ENCODE measurements at regions not wholly inside any gene's neighbourhood (a gene's known extent, or its start where the extent isn't known, plus 50 kb on each side); places are given as distances from the start of the nearest gene placed in this dataset.

- Histone ChIP-seq H3K27ac (no peak overlapping the region), H3K4me1 (ENCODE audit: insufficient read depth) (no peaks in the 10 kb centered on the region), H3K4me2 (no peak overlapping the region), H2AFZ (no peak overlapping the region), H3K9me3 (ENCODE audit: low read depth) (no peaks in the 10 kb centered on the region), H3K36me3 (replicated peaks; ENCODE audit: insufficient read depth, low read depth) (no peaks in the 10 kb centered on the region), H3K9me2 (replicated peaks; ENCODE audit: insufficient read depth) (no peaks in the 10 kb centered on the region), H3K79me2 (no peaks in the 10 kb centered on the region), H3K4me3 (no peak overlapping the region), H3K27me3 (no peaks in the 10 kb centered on the region), H4K20me1 (ENCODE audit: insufficient read depth, poor library complexity, severe bottlenecking) (no peaks in the 10 kb centered on the region)
- DNase-seq (ENCODE audit: low spot score), result no peak
- 92% methylated on average over 3 of the region's 3 CpGs for WGBS (ENCODE audit: low lambda C conversion rate, missing lambda C conversion rate)
- TF ChIP-seq EZH2phosphoT487 (IDR thresholded peaks at IDR 0.05; ENCODE audit: low read depth, severe bottlenecking, unreplicated experiment) (no peak), EZH2 (IDR thresholded peaks at IDR 0.05; ENCODE audit: borderline replicate concordance) (no peak)
- TF ChIP-seq, protein P1, sequence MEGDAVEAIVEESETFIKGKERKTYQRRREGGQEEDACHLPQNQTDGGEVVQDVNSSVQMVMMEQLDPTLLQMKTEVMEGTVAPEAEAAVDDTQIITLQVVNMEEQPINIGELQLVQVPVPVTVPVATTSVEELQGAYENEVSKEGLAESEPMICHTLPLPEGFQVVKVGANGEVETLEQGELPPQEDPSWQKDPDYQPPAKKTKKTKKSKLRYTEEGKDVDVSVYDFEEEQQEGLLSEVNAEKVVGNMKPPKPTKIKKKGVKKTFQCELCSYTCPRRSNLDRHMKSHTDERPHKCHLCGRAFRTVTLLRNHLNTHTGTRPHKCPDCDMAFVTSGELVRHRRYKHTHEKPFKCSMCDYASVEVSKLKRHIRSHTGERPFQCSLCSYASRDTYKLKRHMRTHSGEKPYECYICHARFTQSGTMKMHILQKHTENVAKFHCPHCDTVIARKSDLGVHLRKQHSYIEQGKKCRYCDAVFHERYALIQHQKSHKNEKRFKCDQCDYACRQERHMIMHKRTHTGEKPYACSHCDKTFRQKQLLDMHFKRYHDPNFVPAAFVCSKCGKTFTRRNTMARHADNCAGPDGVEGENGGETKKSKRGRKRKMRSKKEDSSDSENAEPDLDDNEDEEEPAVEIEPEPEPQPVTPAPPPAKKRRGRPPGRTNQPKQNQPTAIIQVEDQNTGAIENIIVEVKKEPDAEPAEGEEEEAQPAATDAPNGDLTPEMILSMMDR (IDR thresholded peaks at IDR 0.05; ENCODE audit: poor library complexity), result no peak
Measured at GRCh38 chr17:71084838-71085237, 915.5 kb downstream of the KCNJ2 start.

DNA sequence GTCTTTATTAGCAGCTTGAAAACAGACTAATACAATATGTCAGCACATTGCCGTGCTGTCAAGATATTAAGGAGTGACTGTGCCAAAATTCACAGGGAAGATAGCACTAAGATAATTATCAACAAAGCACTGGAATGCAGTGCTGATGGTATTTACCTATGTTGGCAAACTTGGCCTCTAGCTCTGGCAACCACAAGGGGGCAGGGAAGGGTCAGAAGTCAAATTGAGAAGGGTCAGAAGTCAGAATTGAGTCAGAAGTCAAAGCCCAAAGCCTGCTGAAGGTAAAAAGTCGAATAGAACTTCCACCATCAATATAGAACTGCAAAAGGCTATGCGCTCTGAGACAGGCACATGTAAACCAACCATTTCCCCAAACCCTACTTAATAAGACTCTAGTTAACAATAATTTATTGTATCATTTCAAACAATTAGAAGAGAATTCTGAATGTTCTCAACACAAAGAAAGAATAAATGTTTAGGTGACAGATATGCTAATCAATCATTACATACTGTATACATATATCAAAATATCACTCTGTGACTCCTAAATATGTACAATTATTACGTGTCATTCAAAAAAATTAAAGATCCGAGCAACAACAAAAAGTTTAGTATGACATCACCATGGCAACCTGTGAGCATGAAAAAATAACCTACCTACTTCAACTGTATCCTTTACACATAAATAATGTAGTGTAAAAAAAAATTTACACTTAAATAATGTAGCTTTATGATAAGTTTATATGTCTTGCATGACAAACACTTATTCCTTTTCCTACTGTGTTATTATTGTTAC lies 916.1 kb downstream of the KCNJ2 start:
- no peak overlapping the region for H3K4me3 ChIP-seq
- TF ChIP-seq, protein P1 (IDR thresholded peaks at IDR 0.05; ENCODE audit: poor library complexity), result peak; percentile 36
- TF ChIP-seq EZH2 (IDR thresholded peaks at IDR 0.05; ENCODE audit: borderline replicate concordance), result no peak
- TF ChIP-seq EZH2phosphoT487 (IDR thresholded peaks at IDR 0.05; ENCODE audit: low read depth, severe bottlenecking, unreplicated experiment), result no peak
- DNase-seq (ENCODE audit: low spot score), result peak; percentile 20
- H2AFZ ChIP-seq, result no peak overlapping the region
- 61% methylated on average over 5 of the region's 5 CpGs for WGBS (ENCODE audit: low lambda C conversion rate, missing lambda C conversion rate)
- no peaks in the 10 kb centered on the region for H3K27me3 ChIP-seq
- H3K4me2 ChIP-seq, result no peak overlapping the region
- no peaks in the 10 kb centered on the region for H3K36me3 ChIP-seq (replicated peaks; ENCODE audit: insufficient read depth, low read depth)
- no peaks in the 10 kb centered on the region for H3K79me2 ChIP-seq
- H3K27ac ChIP-seq, result no peak overlapping the region
- no peaks in the 10 kb centered on the region for H3K9me3 ChIP-seq (ENCODE audit: low read depth)
- H3K9me2 ChIP-seq (replicated peaks; ENCODE audit: insufficient read depth), result no peaks in the 10 kb centered on the region
- no peaks in the 10 kb centered on the region for H3K4me1 ChIP-seq (ENCODE audit: insufficient read depth)
- no peaks in the 10 kb centered on the region for H4K20me1 ChIP-seq (ENCODE audit: insufficient read depth, poor library complexity, severe bottlenecking)

GRCh38 chr17:71089431-71089830 lies 920.1 kb downstream of the KCNJ2 start:
- 64% methylated on average over 1 of the region's 1 CpG for WGBS (ENCODE audit: low lambda C conversion rate, missing lambda C conversion rate)
- TF ChIP-seq EZH2 (IDR thresholded peaks at IDR 0.05; ENCODE audit: borderline replicate concordance) (no peak), EZH2phosphoT487 (IDR thresholded peaks at IDR 0.05; ENCODE audit: low read depth, severe bottlenecking, unreplicated experiment) (no peak)
- TF ChIP-seq, protein P1 (IDR thresholded peaks at IDR 0.05; ENCODE audit: poor library complexity), result no peak
- Histone ChIP-seq H3K27ac (no peak overlapping the region), H3K27me3 (no peaks in the 10 kb centered on the region), H3K4me2 (no peak overlapping the region), H3K9me3 (ENCODE audit: low read depth) (no peaks in the 10 kb centered on the region), H3K9me2 (replicated peaks; ENCODE audit: insufficient read depth) (no peaks in the 10 kb centered on the region), H3K79me2 (no peaks in the 10 kb centered on the region), H3K4me3 (no peak overlapping the region), H3K4me1 (ENCODE audit: insufficient read depth) (no peaks in the 10 kb centered on the region), H3K36me3 (replicated peaks; ENCODE audit: insufficient read depth, low read depth) (no peaks in the 10 kb centered on the region), H4K20me1 (ENCODE audit: insufficient read depth, poor library complexity, severe bottlenecking) (no peaks in the 10 kb centered on the region), H2AFZ (no peak overlapping the region)
- DNase-seq (ENCODE audit: low spot score), result no peak

Data from hepatocyte (in vitro differentiated cells).